ENCODE measurements at regions not wholly inside any gene's neighbourhood (a gene's known extent, or its start where the extent isn't known, plus 50 kb on each side); places are given as distances from the start of the nearest gene placed in this dataset.

- DNase-seq (ENCODE audit: low read depth): no peak
Observed at GRCh38 chr5:154107010-154107409, 68.2 kb downstream of the MFAP3 start.

GRCh38 chr5:154107756-154108155, 69.0 kb downstream of the MFAP3 start:
- no peak for DNase-seq (ENCODE audit: low read depth)

- DNase-seq (ENCODE audit: low read depth): no peak
Observed at GRCh38 chr5:154109416-154110106, 70.8 kb downstream of the MFAP3 start.

- no peak for DNase-seq (ENCODE audit: low read depth)
Observed at GRCh38 chr5:154110107-154110453, 71.3 kb downstream of the MFAP3 start.

GRCh38 chr5:154110716-154111115, 71.9 kb downstream of the MFAP3 start:
- peak; percentile 65 for DNase-seq (ENCODE audit: low read depth)

- no peak for DNase-seq (ENCODE audit: low read depth)
Observed at GRCh38 chr5:154111214-154111613, 72.4 kb downstream of the MFAP3 start.

GRCh38 chr5:154112255-154112654, 73.5 kb downstream of the MFAP3 start:
- no peak for DNase-seq (ENCODE audit: low read depth)

- no peak for DNase-seq (ENCODE audit: low read depth)
Observed at GRCh38 chr5:154115291-154115690, 75.2 kb upstream of the GALNT10 start.

GRCh38 chr5:154117050-154117449, 73.5 kb upstream of the GALNT10 start:
- no peak for DNase-seq (ENCODE audit: low read depth)

- no peak for DNase-seq (ENCODE audit: low read depth)
Observed at GRCh38 chr5:154117930-154118329, 72.6 kb upstream of the GALNT10 start.

- DNase-seq (ENCODE audit: low read depth): no peak
Observed at GRCh38 chr5:154118385-154118784, 72.1 kb upstream of the GALNT10 start.

- DNase-seq (ENCODE audit: low read depth): peak; percentile 46
Observed at GRCh38 chr5:154118893-154119336, 71.6 kb upstream of the GALNT10 start.

GRCh38 chr5:154129013-154129412, 61.5 kb upstream of the GALNT10 start:
- DNase-seq (ENCODE audit: low read depth): no peak

GRCh38 chr5:154129921-154130320, 60.6 kb upstream of the GALNT10 start:
- no peak for DNase-seq (ENCODE audit: low read depth)

- DNase-seq (ENCODE audit: low read depth): no peak
Observed at GRCh38 chr5:154131817-154132216, 58.7 kb upstream of the GALNT10 start.

GRCh38 chr5:154132718-154133307, 57.7 kb upstream of the GALNT10 start:
- no peak for DNase-seq (ENCODE audit: low read depth)

- no peak for DNase-seq (ENCODE audit: low read depth)
Observed at GRCh38 chr5:154133591-154133990, 56.9 kb upstream of the GALNT10 start.

- no peak for DNase-seq (ENCODE audit: low read depth)
Observed at GRCh38 chr5:154134499-154134898, 56.0 kb upstream of the GALNT10 start.

- DNase-seq (ENCODE audit: low read depth): no peak
Observed at GRCh38 chr5:154135125-154135817, 55.3 kb upstream of the GALNT10 start.

GRCh38 chr5:154136141-154136540, 54.4 kb upstream of the GALNT10 start:
- no peak for DNase-seq (ENCODE audit: low read depth)

GRCh38 chr5:154138701-154139100, 51.8 kb upstream of the GALNT10 start:
- DNase-seq (ENCODE audit: low read depth): peak; percentile 32

- DNase-seq (ENCODE audit: low read depth): no peak
Observed at GRCh38 chr5:154140381-154140780, 50.2 kb upstream of the GALNT10 start.
